Adrenal gland (tissue), 9 donors: ENCODE measurements at regions not wholly inside any gene's neighbourhood (a gene's known extent, or its start where the extent isn't known, plus 50 kb on each side); places are given as distances from the start of the nearest gene placed in this dataset.
"Not testable (repeated sequence)": the region's sequence is repeated elsewhere in the genome, so short reads cannot be mapped to it uniquely, and the experiment has no call there.

Experiments
- DNase-seq, 7 donors: peaks; one replicate each; pipeline ENCODE4 v3.0.0-alpha.2; 2019 to 2020
- H3K27ac ChIP-seq, 5 donors: fragments of 200-600 bp; sonication (generic) in 4 of 5; 1 replicate in 3 of 5; 2 replicates in 2 of 5; pipeline versions ENCODE4 v1.5.1 to v1.8.0; 2016 to 2020; ENCODE audit warnings: mild to moderate bottlenecking in 1 of 5
- H3K27me3 ChIP-seq: fragments of 200-600 bp; 2 replicates; pipeline ENCODE4 v1.8.0; 2021
- H3K36me3 ChIP-seq, 2 donors: fragments of 200-600 bp; replicated peaks in 1 of 2; 1 replicate in 1 of 2; 2 replicates in 1 of 2; pipeline versions ENCODE4 v1.5.1 to v1.8.0; 2018 to 2022
- H3K4me1 ChIP-seq, 2 donors: fragments of 200-600 bp; replicated peaks in 1 of 2; 1 replicate in 1 of 2; 2 replicates in 1 of 2; pipeline versions ENCODE4 v1.5.1 to v1.8.0; 2018 to 2021
- H3K4me3 ChIP-seq, 4 donors: fragments of 200-600 bp; sonication (generic) in 3 of 4; one replicate each; pipeline ENCODE4 v1.5.1; 2016 to 2018
- H3K9me3 ChIP-seq, 3 donors: fragments of 200-600 bp; sonication (generic) in 1 of 3; replicated peaks in 1 of 3; 1 replicate in 2 of 3; 2 replicates in 1 of 3; pipeline versions ENCODE4 v1.5.1 to v1.8.0; 2016 to 2021
- POLR2A ChIP-seq, 2 donors: fragments of 450-650 bp; IDR thresholded peaks; one replicate each; pipeline ENCODE4 v1.6.1; 2017; ENCODE audit warnings: antibody characterized with exemption in 2 of 2, mild to moderate bottlenecking in 2 of 2, moderate library complexity in 1 of 2
- WGBS, 4 donors: extraction: QIAGEN DNeasy Blood & Tissue Kit in 2 of 4; methylation state at CpG; one replicate each; pipeline versions ENCODE4 v1.1.5 to v1.1.7; 2013 to 2017; 5-methylcytosine and 5-hydroxymethylcytosine counted together
- intact Hi-C, 2 donors: fragments of 100-400 bp; cut with DNase I; formaldehyde crosslinking; loops; one replicate each; pipeline versions ENCODE4 v1.14.1 to v1.15.0; 2022 to 2023
- TF ChIP-seq, protein P1 (sequence below), 6 experiments: fragments of 450-650 bp in 4 of 6; fragments of 200-600 bp in 2 of 6; sonication (generic) in 1 of 6; IDR thresholded peaks; 1 replicate in 5 of 6; 2 replicates in 1 of 6; pipeline versions ENCODE4 v1.5.1 to v1.8.0; 2016 to 2021; ENCODE audit warnings: antibody characterized with exemption in 6 of 6, mild to moderate bottlenecking in 2 of 6, moderate library complexity in 1 of 6
- donor health status: healthy with polysubstance abuse.
- donor health status: Bipolar disorder and iron deficiency.
- donor health status: DM: yes; HTN: yes; CAD: no.
- donor health status: DM: no; HTN: no; CAD: no.
- donor health status: DM: no; HTN: no; CAD: no.

DNA sequence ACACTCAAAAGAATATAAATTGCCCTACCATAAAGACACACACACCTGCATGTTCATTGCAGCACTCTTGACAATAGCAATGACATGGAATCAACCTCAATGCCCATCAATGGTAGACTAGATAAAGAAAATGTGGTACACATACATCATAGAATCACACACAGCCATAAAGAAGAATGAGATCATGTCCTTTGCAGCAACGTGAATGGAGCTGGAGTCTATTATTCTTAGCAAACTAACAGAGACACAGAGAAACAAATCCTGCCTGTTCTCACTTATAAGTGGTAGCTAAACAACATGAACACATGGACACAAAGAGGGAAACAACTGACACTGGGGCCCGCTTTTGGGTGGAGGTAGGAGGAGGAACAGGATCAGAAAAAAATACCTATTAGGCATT lies 2062.2 kb upstream of the CDH6 start:
- WGBS, 4 donors, result 56 to 74% (median 68%) methylated on average over 2 of the region's 2 CpGs
- Histone ChIP-seq H3K27me3 (no peaks in the 10 kb centered on the region), H3K36me3 (no peaks in the 10 kb centered on the region), H3K9me3 (no peaks in the 10 kb centered on the region), H3K27ac (no peak overlapping the region), H3K4me1 (no peaks in the 10 kb centered on the region), H3K4me3 (no peak overlapping the region)
- no peak for TF ChIP-seq POLR2A (IDR thresholded peaks at IDR 0.05)
- intact Hi-C loops, result no loop called here
- no peak for DNase-seq

GRCh38 chr5:29130786-29131185 lies 2062.7 kb upstream of the CDH6 start:
- intact Hi-C loops, result no loop called here
- no peaks in the 10 kb centered on the region for H3K27me3 ChIP-seq
- H3K36me3 ChIP-seq, result no peaks in the 10 kb centered on the region
- no peak overlapping the region for H3K4me3 ChIP-seq
- WGBS, 4 donors, result 76 to 86% (median 80%) methylated on average over 2 of the region's 2 CpGs
- TF ChIP-seq, protein P1, sequence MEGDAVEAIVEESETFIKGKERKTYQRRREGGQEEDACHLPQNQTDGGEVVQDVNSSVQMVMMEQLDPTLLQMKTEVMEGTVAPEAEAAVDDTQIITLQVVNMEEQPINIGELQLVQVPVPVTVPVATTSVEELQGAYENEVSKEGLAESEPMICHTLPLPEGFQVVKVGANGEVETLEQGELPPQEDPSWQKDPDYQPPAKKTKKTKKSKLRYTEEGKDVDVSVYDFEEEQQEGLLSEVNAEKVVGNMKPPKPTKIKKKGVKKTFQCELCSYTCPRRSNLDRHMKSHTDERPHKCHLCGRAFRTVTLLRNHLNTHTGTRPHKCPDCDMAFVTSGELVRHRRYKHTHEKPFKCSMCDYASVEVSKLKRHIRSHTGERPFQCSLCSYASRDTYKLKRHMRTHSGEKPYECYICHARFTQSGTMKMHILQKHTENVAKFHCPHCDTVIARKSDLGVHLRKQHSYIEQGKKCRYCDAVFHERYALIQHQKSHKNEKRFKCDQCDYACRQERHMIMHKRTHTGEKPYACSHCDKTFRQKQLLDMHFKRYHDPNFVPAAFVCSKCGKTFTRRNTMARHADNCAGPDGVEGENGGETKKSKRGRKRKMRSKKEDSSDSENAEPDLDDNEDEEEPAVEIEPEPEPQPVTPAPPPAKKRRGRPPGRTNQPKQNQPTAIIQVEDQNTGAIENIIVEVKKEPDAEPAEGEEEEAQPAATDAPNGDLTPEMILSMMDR (IDR thresholded peaks at IDR 0.05), result no peak
- no peak for TF ChIP-seq POLR2A (IDR thresholded peaks at IDR 0.05)
- no peaks in the 10 kb centered on the region for H3K9me3 ChIP-seq
- no peak overlapping the region for H3K27ac ChIP-seq
- no peaks in the 10 kb centered on the region for H3K4me1 ChIP-seq
- no peak for DNase-seq

GRCh38 chr5:29127524-29128156 lies 2065.8 kb upstream of the CDH6 start:
- H3K36me3 ChIP-seq, intact Hi-C loops, H3K4me1 ChIP-seq, DNase-seq, H3K27ac ChIP-seq, H3K9me3 ChIP-seq, H3K27me3 ChIP-seq, H3K4me3 ChIP-seq: not testable (repeated sequence)
- WGBS, 4 donors, result 85 to 99% (median 93%) methylated on average over 3 to 32 of the region's 32 CpGs

DNA sequence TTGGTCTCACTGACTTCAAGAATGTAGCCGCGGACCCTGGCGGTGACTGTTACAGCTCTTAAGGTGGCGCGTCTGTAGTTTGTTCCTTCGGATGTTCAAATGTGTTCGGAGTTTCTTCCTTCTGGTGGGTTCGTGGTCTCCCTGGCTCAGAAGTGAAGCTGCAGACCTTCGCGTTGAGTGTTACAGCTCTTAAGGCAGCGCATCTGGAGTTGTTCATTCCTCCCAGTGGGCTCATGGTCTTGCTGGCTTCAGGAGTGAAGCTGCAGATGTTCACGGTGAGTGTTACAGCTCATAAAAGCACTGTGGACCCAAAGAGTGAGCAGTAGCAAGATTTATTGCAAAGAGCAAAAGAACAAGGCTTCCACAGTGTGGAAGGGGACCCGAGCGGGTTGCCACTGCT lies 2067.0 kb upstream of the CDH6 start:
- H3K9me3 ChIP-seq, H3K27me3 ChIP-seq, H3K36me3 ChIP-seq, DNase-seq, intact Hi-C loops, H3K27ac ChIP-seq, H3K4me3 ChIP-seq, H3K4me1 ChIP-seq: not testable (repeated sequence)
- 86 to 87% (median 87%) methylated on average over 14 of the region's 14 CpGs for WGBS, 4 donors

DNA sequence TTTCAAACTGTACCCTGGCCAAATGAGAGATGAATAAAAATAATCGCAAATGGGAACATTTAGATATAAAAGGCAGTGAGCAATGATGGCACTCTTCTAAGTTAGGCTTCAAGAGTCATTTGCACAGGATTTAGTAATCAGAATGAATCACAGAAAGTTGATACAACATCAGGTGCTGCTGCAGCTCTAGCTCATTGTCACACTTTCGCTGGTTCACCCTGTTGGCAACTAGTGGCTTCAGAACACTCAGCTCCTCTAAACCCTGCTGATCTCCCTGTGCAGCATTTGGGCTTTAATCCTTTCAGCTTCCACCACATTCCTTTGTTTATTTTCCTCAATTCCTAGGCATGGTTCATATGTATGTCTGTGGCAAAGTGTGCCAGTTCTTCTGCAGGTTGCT lies 2071.2 kb upstream of the CDH6 start:
- no peak overlapping the region for H3K4me3 ChIP-seq
- no peaks in the 10 kb centered on the region for H3K27me3 ChIP-seq
- DNase-seq, result no peak
- H3K27ac ChIP-seq, result no peak overlapping the region
- H3K4me1 ChIP-seq, result no peaks in the 10 kb centered on the region
- 64 to 82% (median 73%) methylated on average over 2 of the region's 2 CpGs for WGBS, 4 donors
- TF ChIP-seq POLR2A (IDR thresholded peaks at IDR 0.05), result no peak
- TF ChIP-seq, protein P1 (IDR thresholded peaks at IDR 0.05), result no peak
- intact Hi-C loops, result no loop called here
- no peaks in the 10 kb centered on the region for H3K36me3 ChIP-seq
- peaks cover 0 to 5% (median 0%) of the 10 kb centered on the region in 3 donors for H3K9me3 ChIP-seq

DNA sequence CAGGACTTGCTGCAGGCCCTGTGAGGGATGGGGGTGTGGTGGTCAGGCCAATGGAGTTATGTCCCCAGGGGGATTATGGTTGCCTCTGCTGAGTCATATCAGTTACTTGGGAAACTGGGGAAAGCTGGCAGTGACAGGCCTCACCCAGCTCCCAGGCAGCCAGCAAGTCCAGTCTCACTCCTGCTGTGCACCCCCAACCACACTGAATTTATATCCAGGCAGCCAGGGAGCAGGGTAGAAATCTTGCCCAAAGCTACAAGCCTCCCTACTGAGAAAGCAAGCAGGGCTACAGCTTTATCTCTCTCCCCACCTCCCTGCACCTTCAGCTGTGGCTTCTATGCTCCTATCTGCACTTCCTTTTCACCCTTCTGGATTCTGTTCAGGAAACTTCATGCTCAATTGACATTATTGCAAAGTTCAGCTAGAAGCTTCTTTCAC lies 2076.0 kb upstream of the CDH9 start:
- peaks cover 0 to under 1% (median 0%) of the 10 kb centered on the region in 3 donors for H3K9me3 ChIP-seq
- H3K27me3 ChIP-seq, result no peaks in the 10 kb centered on the region
- no peaks in the 10 kb centered on the region for H3K4me1 ChIP-seq
- no peak overlapping the region for H3K4me3 ChIP-seq
- DNase-seq, result no peak
- no peak overlapping the region for H3K27ac ChIP-seq
- H3K36me3 ChIP-seq, result no peaks in the 10 kb centered on the region
- no peak for TF ChIP-seq POLR2A (IDR thresholded peaks at IDR 0.05)
- TF ChIP-seq, protein P1 (IDR thresholded peaks at IDR 0.05), result no peak
- intact Hi-C loops, result no loop called here
